ENCODE measurements at regions not wholly inside any gene's neighbourhood (a gene's known extent, or its start where the extent isn't known, plus 50 kb on each side); places are given as distances from the start of the nearest gene placed in this dataset.
A peak's percentile ranks its signal among the peaks of the same experiment; 100 is the strongest.

DNA sequence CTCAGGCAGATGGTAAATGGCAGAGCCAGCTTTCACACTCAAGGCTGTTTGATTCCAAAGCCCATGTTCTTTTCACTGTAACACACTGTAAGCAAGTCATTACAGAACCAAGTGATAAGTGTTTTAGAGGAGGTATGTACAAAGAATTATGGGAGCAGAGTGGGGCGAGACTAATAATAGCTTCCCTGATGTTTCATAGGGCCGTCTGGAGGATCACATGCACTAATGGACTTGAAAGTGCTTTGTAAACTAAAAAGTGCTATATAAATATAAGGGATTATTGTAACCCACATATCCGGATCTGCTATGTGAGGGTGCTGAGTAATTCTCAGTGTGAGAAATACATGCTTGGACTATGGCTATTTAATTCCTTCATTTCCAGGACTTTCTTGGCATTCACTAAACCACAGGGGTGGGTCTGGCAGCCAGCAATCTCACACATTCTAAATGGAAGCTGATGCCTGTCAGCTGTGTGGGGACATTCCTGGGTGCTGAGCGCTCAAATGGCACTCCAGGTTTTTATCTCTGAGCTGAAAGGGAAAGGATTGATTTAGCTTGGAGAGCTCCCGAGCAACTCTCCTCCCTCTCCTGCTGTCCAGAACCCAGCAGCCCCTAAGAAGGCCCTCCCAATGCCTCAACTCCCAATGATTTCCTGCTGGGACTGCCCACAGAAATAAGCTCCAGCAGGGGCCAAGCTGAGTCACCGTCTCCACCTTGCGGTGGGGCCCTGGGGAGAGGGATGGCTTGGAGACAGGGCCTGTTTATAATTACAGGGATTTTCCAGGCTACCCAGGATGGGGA lies 222.8 kb downstream of the SOX11 start:
- DNase-seq (ENCODE audit: low read depth in 2 of 2): peak; percentile 92 to 95

DNA sequence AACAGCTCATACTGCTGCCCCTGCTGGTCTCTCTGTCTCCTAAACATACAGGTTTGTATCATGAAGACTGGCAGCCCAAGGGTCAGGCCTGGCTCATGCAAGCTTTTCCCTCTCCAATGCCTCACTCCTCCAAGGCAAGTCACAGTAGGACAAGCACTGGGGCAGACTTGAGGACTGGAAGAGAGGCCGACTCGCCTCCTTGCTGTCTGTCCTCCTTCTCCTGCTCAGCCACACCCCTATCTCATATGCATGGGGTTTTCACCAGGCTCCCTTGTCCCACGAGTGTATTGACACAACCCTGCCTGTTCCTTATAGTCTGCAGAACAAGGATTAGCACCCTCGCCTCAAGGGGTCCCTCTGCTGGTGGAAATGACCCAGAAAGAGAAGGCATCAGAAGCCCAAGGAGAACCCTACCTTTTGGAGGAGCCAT lies 223.7 kb downstream of the SOX11 start:
- DNase-seq (ENCODE audit: low read depth in 2 of 2): no peak

DNA sequence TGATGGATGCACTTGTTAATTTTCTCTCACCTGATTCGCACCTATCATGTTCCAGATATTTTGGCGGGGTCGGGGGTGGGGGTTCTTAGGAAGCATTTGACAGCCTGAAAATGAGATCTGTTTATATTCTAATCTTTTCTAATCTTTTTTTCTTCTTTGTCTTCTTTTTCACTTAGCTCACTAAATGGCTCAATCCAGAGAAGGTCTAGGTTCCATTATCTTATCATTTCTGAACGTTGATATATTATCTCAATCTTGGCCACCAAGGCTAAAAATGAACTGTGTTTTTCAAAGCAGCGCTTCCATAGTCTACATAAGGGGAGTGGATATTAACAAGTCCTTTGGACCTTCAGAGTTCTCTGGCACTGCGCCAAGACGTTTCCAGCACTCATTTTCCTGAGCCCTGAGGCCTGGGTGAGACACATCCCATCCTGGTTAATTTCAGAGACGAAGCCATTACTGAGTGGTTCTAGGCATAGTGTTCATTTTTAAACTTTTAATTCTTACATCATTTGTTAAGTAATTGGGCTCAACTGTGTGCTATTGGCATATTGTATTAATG lies 229.0 kb downstream of the SOX11 start:
- DNase-seq (ENCODE audit: low read depth in 2 of 2): no peak

DNA sequence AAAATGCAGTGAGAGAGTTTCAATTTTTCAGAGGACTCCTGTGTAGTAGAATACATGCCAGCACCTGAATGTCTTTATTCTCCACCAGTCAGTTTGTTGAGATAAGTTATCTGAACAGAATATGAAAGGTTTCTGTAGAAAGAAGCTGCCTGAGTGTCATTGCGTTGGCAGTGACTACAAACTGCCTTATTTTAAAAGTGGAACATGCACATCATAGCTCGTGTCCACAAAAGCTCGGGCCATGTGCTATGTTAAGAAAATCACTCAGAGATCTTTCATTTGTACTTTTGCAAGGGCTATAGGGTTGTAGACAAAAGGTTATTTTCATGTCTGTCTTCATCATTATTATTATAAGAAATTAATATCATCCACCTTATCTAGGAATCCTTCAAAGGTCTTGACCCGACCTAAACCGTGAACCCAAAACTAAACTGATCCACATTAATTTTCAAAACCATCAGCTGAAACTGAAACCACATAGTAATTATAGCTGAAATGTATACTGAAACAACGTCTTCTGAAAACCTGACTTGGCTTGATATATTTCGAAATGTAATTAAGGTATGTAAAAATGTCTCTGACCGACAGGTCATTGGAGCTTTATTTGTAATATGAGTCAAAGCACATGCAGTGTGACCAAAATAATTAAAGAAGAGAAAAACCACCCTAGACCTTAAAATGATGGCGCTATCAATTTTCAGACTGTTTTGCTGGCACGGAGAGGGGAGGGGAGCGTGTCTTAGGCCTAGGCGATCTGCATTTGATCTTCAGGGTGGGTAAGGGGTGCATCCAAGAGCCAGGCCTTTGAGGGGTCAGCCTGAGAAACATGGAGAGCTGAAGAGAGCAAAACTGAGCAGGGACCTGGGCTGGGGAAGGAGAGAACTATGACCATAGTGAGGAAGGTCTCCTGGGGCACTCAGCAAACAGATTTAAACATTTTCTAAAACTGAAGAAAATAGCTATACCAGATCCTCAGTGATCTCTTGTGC lies 232.1 kb downstream of the SOX11 start:
- DNase-seq (ENCODE audit: low read depth in 2 of 2): no peak

DNA sequence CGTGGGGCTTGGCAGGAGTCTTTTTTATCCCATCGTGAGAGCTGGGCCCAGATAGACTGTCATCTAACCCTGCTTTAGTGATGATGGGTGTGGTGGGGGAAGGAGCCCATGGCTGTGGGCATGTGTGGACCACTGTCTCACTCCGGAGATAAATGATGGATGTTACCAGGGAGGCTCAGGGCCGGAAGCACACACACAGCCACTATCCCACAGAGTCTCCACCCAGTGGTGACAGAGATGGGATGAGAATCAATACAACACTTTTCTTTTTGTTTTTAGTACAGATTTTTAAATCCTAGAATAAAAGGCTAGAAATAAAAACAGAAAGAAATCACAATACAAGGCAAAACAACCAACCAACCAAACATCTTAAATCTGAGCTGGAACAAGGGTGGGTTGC lies 233.4 kb downstream of the SOX11 start:
- no peak for DNase-seq (ENCODE audit: low read depth in 2 of 2)

DNA sequence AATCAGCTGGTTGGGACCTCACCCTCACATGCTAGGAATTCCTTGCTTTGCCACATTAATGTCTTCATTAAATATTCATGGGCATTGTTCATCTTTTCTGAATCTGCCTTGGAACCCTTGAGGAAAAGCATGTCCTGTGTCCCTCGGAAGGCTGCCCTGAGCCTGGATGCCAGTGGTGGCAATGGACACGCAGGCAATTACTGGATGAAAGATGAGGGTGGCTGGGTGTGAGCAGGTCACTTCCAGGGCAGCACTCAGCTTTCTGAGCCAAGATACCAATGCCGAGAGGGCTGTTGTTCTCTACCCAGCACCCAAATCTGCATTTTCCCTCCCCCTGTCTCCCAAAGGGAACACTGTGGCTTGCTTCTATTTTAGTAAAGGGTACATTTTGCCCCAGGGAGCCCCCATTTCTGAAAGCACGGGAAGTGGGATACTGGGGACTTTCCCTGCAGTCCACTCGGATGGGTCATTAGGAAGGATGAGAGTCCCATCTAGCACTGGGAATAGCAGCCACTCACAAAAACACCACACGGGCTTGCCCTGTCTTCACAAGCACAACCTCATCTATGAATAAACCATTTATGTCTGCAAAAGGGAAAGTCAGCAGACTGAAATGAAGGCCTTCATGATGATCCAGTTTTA lies 234.8 kb downstream of the SOX11 start:
- no peak for DNase-seq (ENCODE audit: low read depth in 2 of 2)

DNA sequence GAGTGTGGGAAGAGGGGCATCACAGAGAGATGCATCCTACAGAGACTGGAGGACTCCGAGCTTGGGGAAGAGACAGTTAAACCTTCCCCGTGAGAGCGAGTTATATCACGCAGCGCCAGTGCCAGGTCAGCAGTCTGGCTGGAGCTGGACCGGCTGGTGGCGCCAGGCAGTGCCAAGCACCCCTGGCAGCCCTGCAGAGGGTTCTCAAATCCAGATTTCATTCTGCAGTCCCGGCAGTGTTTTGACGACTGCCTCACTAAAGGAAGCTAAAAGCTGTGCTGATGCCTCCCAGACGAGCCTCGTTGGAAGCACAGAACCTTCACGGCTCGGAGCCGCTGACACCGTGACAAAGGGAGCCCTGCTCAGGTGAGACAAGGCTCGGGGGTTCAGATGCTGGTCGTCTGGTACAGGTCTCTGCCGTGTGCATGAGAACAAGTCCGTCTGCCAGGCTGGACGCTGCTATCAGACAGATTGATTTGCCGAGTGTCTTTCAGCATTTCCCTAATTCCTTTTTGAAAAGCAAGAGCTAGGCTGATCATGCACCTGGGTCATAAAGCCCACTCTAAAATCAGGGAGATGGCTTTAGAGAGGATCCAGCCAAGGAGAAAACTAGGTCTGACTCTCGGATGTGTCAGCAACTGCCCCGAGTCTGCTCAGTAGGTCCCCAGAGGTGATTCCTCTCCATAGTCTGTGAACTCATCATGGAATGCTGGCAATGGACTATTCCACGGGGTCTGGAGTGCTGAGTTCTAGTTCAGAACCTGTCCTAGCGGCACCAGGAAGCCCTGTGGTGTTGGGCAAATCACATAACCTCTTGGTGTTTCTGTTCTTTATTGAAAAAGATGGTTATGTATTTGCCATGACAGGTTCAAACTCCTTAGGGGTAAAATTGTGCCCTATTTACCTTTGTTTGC lies 240.6 kb downstream of the SOX11 start:
- DNase-seq (ENCODE audit: low read depth in 2 of 2): no peak

DNA sequence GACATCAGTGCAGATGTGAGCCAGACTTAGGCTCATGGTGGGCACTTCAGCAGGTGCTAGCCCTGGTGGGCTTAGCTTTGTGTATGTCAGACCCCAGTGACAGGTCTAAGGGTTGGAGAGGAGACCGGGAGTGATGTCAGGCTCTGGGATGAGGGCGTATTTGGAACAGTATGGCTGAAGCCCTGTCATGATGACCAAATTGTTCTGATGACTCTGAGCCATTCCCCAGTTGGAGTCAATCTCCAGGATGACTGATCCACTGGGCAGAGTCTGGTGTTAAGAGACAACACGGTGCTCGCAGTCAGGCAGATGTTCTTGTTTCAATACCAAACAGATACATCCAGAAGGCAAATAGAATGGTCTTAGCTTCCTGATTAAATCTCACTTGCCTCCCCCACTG lies 241.5 kb downstream of the SOX11 start:
- DNase-seq (ENCODE audit: low read depth in 2 of 2): no peak

DNA sequence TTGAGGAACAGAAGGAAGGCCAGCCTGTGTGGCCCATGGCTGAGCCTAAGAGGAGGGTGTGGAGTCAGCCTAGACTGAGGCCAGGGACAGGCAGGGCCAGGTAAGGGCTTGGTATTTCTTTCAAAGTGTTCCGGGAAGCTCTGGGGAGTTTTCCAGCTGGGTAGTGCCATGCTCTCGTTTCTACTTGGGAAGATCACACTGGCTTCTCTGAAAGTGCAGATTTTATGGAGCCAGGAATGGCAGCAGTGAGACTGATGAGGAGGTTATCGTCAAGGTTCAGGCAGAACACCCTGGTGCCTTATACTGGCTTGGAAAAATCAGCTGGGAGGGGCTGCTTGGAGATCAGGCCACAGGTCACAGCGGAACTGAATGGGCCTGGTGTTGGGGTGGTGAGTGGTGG lies 245.1 kb downstream of the SOX11 start:
- DNase-seq (ENCODE audit: low read depth in 2 of 2): no peak

DNA sequence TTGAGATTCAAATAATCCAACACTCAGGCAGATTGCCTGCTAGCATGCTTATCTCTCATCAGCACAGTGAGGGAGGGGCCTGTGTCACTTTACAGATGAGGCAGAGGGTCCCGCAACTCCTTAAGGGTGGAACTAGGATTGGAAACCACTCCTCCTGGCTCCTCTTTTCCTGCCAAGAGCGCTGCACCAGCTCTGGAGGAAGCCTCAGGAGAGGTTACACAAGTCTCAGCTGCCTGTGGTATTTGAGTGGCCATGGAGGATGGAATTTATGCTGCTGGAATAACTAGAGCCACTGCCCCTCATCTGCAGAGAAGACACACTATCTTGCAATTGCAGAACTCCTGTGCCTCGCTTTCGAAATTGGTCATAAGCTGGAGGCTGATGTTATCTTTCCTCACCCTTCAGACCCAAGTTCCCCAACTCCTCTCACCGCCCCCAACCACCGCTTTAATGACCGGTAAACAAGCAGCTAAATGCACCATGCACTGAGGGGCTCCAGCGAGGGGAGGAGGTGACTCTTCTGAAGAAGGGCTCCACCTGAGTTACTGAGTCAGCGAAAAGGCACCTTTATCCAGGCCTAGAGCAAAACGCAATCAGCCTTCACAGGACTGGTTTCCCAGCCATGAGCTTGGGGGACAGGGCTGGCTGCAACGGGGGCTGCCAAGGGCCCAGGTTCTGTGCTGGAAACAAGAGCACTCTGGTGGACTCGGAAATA lies 245.8 kb downstream of the SOX11 start:
- peak in 1 of 2 experiments; percentile 13 for DNase-seq (ENCODE audit: low read depth in 2 of 2)

DNA sequence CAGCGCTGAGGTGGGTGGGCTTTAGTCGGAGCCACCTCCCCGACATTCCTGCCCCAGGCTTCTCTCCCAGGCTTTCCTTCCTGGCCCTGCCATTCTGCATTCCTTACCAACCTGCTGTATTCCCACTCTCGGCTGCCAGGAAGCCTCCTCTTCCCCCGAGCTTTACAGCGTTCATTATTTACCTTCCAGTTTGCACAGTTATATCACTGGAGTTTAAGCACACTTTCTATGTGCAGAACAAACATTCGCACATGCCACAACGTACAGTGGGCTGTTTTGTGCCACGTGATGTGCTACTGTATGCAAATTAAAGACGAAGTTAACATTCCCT lies 246.3 kb downstream of the SOX11 start:
- DNase-seq (ENCODE audit: low read depth in 2 of 2): no peak

DNA sequence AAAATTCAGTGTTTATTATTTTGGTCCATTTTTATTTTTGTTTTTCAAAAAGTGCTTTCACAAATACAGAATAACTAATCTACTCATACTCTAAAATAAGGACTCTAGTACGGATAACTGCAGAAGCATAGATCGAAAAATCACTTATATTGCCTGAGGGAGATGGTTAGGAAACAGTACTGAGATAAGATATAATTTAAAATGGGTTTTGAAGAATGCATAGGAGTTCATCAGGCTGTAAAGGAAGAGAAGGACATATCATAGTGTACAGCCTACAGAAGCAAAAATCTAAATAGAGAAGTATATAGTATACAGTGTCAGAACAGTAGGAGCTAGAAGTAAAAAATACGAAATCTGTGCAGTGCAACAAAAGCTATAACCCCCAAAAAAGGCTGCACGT lies 247.4 kb downstream of the SOX11 start:
- DNase-seq (ENCODE audit: low read depth in 2 of 2): no peak

DNA sequence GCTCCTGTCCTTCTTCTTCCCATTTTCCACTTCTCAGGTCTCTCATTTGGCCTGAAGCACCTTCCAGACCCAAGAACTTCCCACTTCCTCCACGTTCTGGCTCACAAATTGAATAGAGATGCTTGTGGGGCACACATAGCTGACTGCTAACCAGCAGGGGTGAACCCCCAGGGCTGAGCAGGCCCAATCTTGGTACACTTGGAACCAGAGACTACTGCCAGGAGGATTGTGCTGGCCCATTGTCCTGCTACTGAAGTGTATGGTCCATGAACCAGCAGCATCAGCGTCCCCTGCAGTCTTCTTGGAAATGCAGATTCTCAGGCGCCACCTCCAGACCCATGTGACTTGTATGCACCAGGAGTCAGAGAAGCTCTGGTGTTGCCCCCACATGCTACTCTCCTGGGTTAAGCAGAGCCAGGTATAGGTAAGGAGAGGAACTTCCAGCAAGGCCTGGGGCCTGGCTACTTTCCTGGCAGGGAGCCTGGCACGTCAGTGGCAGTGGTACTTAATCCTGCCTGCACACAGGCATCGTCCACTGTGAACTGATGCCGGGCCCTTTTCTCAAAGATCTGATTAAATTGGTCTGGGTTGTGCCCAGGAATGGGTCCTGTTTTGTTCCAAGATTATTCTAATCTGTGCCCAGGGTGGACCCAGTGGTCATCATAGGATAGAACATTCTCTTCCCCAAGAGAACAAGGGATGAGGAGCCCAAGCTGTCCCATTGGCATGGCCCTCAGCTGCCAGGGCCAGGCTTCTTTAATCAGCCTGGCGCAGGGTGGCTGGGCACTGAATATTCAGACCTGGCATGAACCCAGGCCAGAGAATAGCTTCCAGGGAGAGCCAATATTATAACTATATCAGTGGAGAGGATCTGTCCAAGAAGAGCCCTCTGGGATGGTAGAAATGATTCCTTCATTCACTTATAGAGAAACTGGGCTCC lies 248.7 kb downstream of the SOX11 start:
- no peak for DNase-seq (ENCODE audit: low read depth in 2 of 2)

DNA sequence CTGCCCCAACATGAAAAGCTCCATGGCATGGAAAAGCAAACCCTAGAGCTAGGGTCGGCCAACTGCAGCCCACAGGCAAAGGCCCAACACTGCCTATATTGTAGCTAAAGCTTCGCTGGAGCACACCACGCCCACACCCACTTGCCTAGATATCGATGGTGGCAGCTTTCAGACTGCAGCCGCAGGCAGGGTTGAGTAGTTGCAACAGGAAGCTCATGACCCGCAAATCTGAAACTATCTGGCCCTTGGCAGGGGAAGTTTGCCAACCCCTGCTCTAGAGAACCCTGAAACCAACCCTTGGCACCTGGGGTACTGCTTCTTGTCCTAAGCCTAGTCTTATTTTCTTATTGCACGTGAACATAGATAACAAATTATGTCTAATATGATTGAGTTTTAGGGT lies 250.0 kb downstream of the SOX11 start:
- no peak for DNase-seq (ENCODE audit: low read depth in 2 of 2)

DNA sequence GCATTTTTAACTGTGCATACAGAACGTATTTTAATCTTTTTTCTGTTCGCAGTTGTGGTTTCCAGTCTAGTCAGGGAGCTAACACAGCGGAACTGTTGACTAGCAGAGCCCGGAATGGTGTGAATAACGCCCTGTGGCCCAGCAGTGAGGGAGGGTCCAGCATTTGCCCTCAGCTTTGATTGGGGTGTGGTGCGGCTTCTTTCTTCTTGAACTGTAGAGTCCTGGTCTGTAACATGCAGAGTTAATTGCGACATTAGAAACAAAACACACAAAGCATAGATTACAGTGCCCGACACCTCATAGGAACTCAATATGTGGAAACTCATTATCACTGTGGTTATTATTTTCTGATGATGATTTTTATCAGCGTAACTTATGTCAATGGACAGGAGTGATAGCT lies 253.6 kb downstream of the SOX11 start:
- DNase-seq (ENCODE audit: low read depth in 2 of 2): no peak

DNA sequence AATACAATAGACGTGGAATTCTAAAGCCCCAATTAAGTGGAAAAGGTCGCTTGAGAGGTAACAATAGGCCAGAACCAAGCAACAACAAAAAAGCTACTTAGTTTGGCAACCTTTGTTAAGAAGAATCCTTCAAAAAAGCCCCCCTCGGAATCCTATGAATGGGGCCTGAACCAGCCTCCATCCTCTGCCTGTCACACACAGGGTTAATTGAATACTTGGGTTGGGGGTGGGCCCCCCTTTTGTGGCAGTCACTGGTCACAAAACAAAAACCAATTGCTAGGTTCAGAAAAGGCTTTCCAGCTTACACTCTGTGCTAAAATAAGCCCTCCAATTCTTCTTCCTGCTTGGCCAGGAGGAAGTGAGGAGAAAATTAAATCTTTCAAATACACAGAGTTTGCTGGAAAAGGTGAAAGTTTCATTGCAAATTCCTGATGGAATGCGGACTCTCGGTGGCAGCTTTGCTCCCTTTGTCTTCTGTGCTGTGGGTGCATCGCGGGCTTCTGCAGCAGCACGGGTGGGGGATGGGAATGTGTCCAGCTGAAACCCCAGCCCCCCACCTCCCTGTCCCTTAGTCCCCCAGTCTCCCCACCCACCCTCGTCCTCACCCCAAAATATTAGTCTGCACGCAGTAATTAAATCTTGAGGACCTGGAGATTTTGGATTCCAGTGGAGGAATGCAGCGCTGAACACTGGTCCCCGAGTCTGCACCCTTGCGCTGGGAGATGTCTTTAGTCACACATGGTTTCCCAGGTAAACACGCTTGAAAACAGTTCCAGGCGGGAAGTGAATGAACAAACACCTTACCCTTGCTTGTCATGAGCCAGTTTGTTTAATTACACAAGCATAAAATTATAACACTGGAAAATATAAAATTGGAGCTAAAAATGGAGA lies 254.3 kb downstream of the SOX11 start:
- no peak for DNase-seq (ENCODE audit: low read depth in 2 of 2)

DNA sequence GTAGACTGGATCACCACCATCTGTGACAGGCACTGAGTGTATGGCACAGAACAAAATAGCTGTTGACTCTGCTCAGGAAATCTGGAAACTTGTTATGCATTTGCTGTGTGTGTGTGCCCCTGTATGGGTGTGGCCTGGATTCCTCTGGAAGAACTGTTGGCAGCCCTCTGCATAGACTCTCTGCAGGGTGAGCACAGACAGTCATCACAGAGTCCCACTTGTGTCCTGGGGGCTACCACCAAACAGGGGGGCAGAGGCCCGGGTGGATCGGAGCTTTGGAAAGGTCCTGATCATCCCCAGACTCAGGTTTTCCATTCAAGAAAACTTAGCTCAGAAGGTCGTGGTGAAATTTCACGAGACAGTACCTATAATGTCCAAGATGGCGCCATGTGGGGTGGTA lies 258.6 kb downstream of the SOX11 start:
- DNase-seq (ENCODE audit: low read depth in 2 of 2): no peak

DNA sequence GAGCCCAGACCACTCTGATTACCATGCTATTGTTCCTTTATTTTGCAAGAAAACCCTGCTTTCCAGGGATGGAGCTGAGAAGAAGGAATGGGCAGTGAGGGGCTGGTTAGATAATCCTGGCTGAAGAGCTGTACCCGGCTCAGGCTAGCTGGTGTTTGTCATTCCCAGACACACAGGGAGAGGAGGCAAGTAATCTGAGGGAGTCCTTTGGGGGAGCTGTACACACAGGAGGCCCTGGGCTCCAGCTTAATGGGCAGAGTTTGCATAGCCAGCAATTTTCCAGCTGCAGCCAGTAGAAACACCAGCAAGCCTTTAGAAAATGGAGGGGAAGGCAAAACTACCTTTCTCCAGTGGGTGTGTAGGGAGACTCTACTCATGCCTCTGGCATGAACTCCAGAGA lies 259.3 kb downstream of the SOX11 start:
- DNase-seq (ENCODE audit: low read depth in 2 of 2): no peak
